Sigmoid colon (tissue), 6 donors: ENCODE measurements at regions not wholly inside any gene's neighbourhood (a gene's known extent, or its start where the extent isn't known, plus 50 kb on each side); places are given as distances from the start of the nearest gene placed in this dataset.

ENCODE experiments used
- DNase-seq: peaks from one replicate; pipeline ENCODE4 v3.0.0-alpha.2; 2019
- H3K27ac ChIP-seq, 4 donors: fragments of 200-600 bp; sonication (generic); one replicate each; pipeline ENCODE4 v1.5.1; 2016 to 2019; ENCODE audit warnings: mild to moderate bottlenecking in 1 of 4
- H3K27me3 ChIP-seq, 3 donors: fragments of 200-600 bp; sonication (generic); one replicate each; pipeline ENCODE4 v1.5.1; 2019; ENCODE audit warnings: mild to moderate bottlenecking in 1 of 3
- H3K36me3 ChIP-seq, 4 donors: fragments of 200-600 bp; sonication (generic); one replicate each; pipeline ENCODE4 v1.5.1; 2016 to 2019
- H3K4me1 ChIP-seq, 4 donors: fragments of 200-600 bp; sonication (generic); one replicate each; pipeline ENCODE4 v1.5.1; 2017 to 2019
- H3K4me3 ChIP-seq, 4 donors: fragments of 200-600 bp; sonication (generic); one replicate each; pipeline ENCODE4 v1.5.1; 2017 to 2019; ENCODE audit warnings: mild to moderate bottlenecking in 2 of 4, moderate library complexity in 1 of 4
- H3K9me3 ChIP-seq, 4 donors: fragments of 200-600 bp in 3 of 4; sonication (generic) in 3 of 4; one replicate each; pipeline versions ENCODE4 v1.5.1 to v1.6.1; 2013 to 2019
- CTCF ChIP-seq, 4 experiments: fragments of 450-650 bp in 3 of 4; fragments of 200-600 bp in 1 of 4; IDR thresholded peaks; one replicate each; pipeline ENCODE4 v1.5.1; 2016 to 2019; ENCODE audit warnings: antibody characterized with exemption in 4 of 4, mild to moderate bottlenecking in 3 of 4, moderate library complexity in 2 of 4
- EP300 ChIP-seq, 4 donors: sonication (generic); formaldehyde crosslinking; IDR thresholded peaks; one replicate each; pipeline ENCODE4 v1.6.1; 2017; ENCODE audit warnings: antibody characterized with exemption in 4 of 4
- POLR2A ChIP-seq, 2 donors: fragments of 450-650 bp; IDR thresholded peaks; one replicate each; pipeline ENCODE4 v1.6.1; 2016; ENCODE audit warnings: antibody characterized with exemption in 2 of 2, mild to moderate bottlenecking in 2 of 2, moderate library complexity in 2 of 2
- POLR2AphosphoS5 ChIP-seq, 4 donors: sonication (generic); formaldehyde crosslinking; IDR thresholded peaks; one replicate each; pipeline ENCODE4 v1.6.1; 2017; ENCODE audit warnings: antibody characterized with exemption in 4 of 4
- WGBS, 2 donors: extraction: QIAGEN DNeasy Blood & Tissue Kit; methylation state at CpG; one replicate each; pipeline ENCODE4 v1.1.7; 2013; 5-methylcytosine and 5-hydroxymethylcytosine counted together
- intact Hi-C: fragments of 100-400 bp; cut with DNase I; formaldehyde crosslinking; loops from one replicate; pipeline ENCODE4 v1.15.1; 2023
- donor health status: healthy with polysubstance abuse.
- donor health status: healthy.

GRCh38 chr9:119868694-119869093 is 499.5 kb upstream of the BRINP1 start:
- TF ChIP-seq CTCF (IDR thresholded peaks at IDR 0.05) (no peak), POLR2A (IDR thresholded peaks at IDR 0.05) (no peak), POLR2AphosphoS5 (IDR thresholded peaks at IDR 0.05) (peak in 3 of 4 donors; percentile 63 to 89 (median 85)), EP300 (IDR thresholded peaks at IDR 0.05) (peak in 3 of 4 donors; percentile 11 to 95 (median 95))
- 25 to 42% methylated on average over 5 of the region's 5 CpGs for WGBS, 2 donors
- no peaks in the 10 kb centered on the region for H3K36me3 ChIP-seq

GRCh38 chr9:119861842-119862241 is 492.6 kb upstream of the BRINP1 start:
- intact Hi-C loops: no loop called here
- no peaks in the 10 kb centered on the region for H3K27me3 ChIP-seq
- TF ChIP-seq POLR2A (IDR thresholded peaks at IDR 0.05): no peak
- TF ChIP-seq POLR2AphosphoS5 (IDR thresholded peaks at IDR 0.05): peak in 1 of 4 donors; percentile 44
- DNase-seq: no peak
- H3K4me3 ChIP-seq: no peak overlapping the region
- peak overlapping the region in 3 of 4 donors; percentile 6 to 36 (median 32) for H3K27ac ChIP-seq
- no peaks in the 10 kb centered on the region for H3K9me3 ChIP-seq
- peaks cover 0 to 11% (median 6%) of the 10 kb centered on the region in 4 donors for H3K4me1 ChIP-seq
- no peaks in the 10 kb centered on the region for H3K36me3 ChIP-seq

More at GRCh38 chr9:119868694-119869093, 499.5 kb upstream of the BRINP1 start:
- intact Hi-C loops: loop anchor here (5.0 kb wide), 1 partner anchor 66 kb away; no protein-coding TSS in a partner anchor
- H3K27me3 ChIP-seq: no peaks in the 10 kb centered on the region
- H3K9me3 ChIP-seq: no peaks in the 10 kb centered on the region
- peak overlapping the region; percentile 51 to 73 (median 71) for H3K27ac ChIP-seq
- peak; percentile 78 for DNase-seq
- peaks cover 0 to 23% (median 15%) of the 10 kb centered on the region in 4 donors for H3K4me1 ChIP-seq
- no peak overlapping the region for H3K4me3 ChIP-seq

GRCh38 chr9:119859128-119859527 is 489.9 kb upstream of the BRINP1 start:
- Histone ChIP-seq H3K27ac (no peak overlapping the region), H3K9me3 (no peaks in the 10 kb centered on the region), H3K4me3 (no peak overlapping the region), H3K27me3 (no peaks in the 10 kb centered on the region), H3K4me1 (peaks cover 0 to 11% (median 6%) of the 10 kb centered on the region in 4 donors), H3K36me3 (no peaks in the 10 kb centered on the region)
- intact Hi-C loops: no loop called here
- WGBS, 2 donors: 80 to 88% methylated on average over 2 of the region's 2 CpGs
- no peak for TF ChIP-seq POLR2AphosphoS5 (IDR thresholded peaks at IDR 0.05)
- no peak for TF ChIP-seq CTCF (IDR thresholded peaks at IDR 0.05)
- TF ChIP-seq POLR2A (IDR thresholded peaks at IDR 0.05): no peak
- no peak for TF ChIP-seq EP300 (IDR thresholded peaks at IDR 0.05)
- DNase-seq: no peak

GRCh38 chr9:119853126-119853525 is 483.9 kb upstream of the BRINP1 start:
- TF ChIP-seq CTCF (IDR thresholded peaks at IDR 0.05) (no peak), EP300 (IDR thresholded peaks at IDR 0.05) (no peak), POLR2A (IDR thresholded peaks at IDR 0.05) (no peak), POLR2AphosphoS5 (IDR thresholded peaks at IDR 0.05) (no peak)
- no peaks in the 10 kb centered on the region for H3K36me3 ChIP-seq
- no peaks in the 10 kb centered on the region for H3K27me3 ChIP-seq
- peaks cover 0 to 8% (median 0%) of the 10 kb centered on the region in 4 donors for H3K4me1 ChIP-seq
- H3K4me3 ChIP-seq: no peak overlapping the region
- DNase-seq: no peak
- no peak overlapping the region for H3K27ac ChIP-seq
- intact Hi-C loops: no loop called here
- no peaks in the 10 kb centered on the region for H3K9me3 ChIP-seq

- TF ChIP-seq CTCF (IDR thresholded peaks at IDR 0.05) (no peak), POLR2A (IDR thresholded peaks at IDR 0.05) (no peak), POLR2AphosphoS5 (IDR thresholded peaks at IDR 0.05) (no peak), EP300 (IDR thresholded peaks at IDR 0.05) (no peak)
- 55 to 69% methylated on average over 7 of the region's 7 CpGs for WGBS, 2 donors
- intact Hi-C loops: no loop called here
- Histone ChIP-seq H3K27me3 (no peaks in the 10 kb centered on the region), H3K27ac (no peak overlapping the region), H3K9me3 (no peaks in the 10 kb centered on the region), H3K36me3 (no peaks in the 10 kb centered on the region), H3K4me3 (no peak overlapping the region), H3K4me1 (peaks cover 0 to 8% (median 0%) of the 10 kb centered on the region in 4 donors)
- no peak for DNase-seq
These were observed 483.2 kb upstream of the BRINP1 start for GRCh38 chr9:119852390-119852789.
